NCI-H1436 (cell line): ENCODE measurements at regions not wholly inside any gene's neighbourhood (a gene's known extent, or its start where the extent isn't known, plus 50 kb on each side); places are given as distances from the start of the nearest gene placed in this dataset.

Experiments
- DNase-seq: peaks from one replicate; lab custom pipeline; 2025; lab: John Stamatoyannopoulos, UW

- no peak for DNase-seq
Measured at GRCh38 chr22:23410411-23410810, 169.7 kb downstream of the IGLL1 start.

GRCh38 chr22:23409976-23410375 is 170.1 kb downstream of the IGLL1 start:
- DNase-seq, result no peak

GRCh38 chr22:23408321-23408720 is 171.8 kb downstream of the IGLL1 start:
- no peak for DNase-seq

GRCh38 chr22:23405366-23405851 is 174.7 kb downstream of the IGLL1 start:
- no peak for DNase-seq

- DNase-seq, result no peak
Measured at GRCh38 chr22:23404689-23405365, 175.3 kb downstream of the IGLL1 start.

GRCh38 chr22:23403720-23404688 is 176.1 kb downstream of the IGLL1 start:
- DNase-seq, result no peak

GRCh38 chr22:23403152-23403719 is 176.9 kb downstream of the IGLL1 start:
- DNase-seq, result no peak

- DNase-seq, result peak; percentile 92
Measured at GRCh38 chr22:23402275-23403151, 177.6 kb downstream of the IGLL1 start.

GRCh38 chr22:23401910-23402274 is 178.2 kb downstream of the IGLL1 start:
- DNase-seq, result no peak

- DNase-seq, result no peak
Measured at GRCh38 chr22:23401111-23401909, 178.8 kb downstream of the IGLL1 start.

GRCh38 chr22:23400286-23400981 is 179.7 kb downstream of the IGLL1 start:
- DNase-seq, result peak; percentile 8

GRCh38 chr22:23399367-23400285 is 180.5 kb downstream of the IGLL1 start:
- DNase-seq, result no peak

- DNase-seq, result no peak
Measured at GRCh38 chr22:23398701-23399366, 181.3 kb downstream of the IGLL1 start.

- DNase-seq, result no peak
Measured at GRCh38 chr22:23397613-23398567, 182.2 kb downstream of the IGLL1 start.

- DNase-seq, result no peak
Measured at GRCh38 chr22:23397008-23397612, 183.0 kb downstream of the IGLL1 start.

- no peak for DNase-seq
Measured at GRCh38 chr22:23396362-23397007, 183.6 kb downstream of the IGLL1 start.
